HG03378 (cell line): ENCODE measurements at regions not wholly inside any gene's neighbourhood (a gene's known extent, or its start where the extent isn't known, plus 50 kb on each side); places are given as distances from the start of the nearest gene placed in this dataset.
A peak's percentile ranks its signal among the peaks of the same experiment; 100 is the strongest.

Experiments used
- ATAC-seq: cut with Tn5 transposase; IDR thresholded peaks from one replicate; pipeline ENCODE4 v1.9.1; 2021; ENCODE audit warnings: mild to moderate bottlenecking, moderate library complexity; ENCODE audit not compliant: unreplicated experiment

DNA sequence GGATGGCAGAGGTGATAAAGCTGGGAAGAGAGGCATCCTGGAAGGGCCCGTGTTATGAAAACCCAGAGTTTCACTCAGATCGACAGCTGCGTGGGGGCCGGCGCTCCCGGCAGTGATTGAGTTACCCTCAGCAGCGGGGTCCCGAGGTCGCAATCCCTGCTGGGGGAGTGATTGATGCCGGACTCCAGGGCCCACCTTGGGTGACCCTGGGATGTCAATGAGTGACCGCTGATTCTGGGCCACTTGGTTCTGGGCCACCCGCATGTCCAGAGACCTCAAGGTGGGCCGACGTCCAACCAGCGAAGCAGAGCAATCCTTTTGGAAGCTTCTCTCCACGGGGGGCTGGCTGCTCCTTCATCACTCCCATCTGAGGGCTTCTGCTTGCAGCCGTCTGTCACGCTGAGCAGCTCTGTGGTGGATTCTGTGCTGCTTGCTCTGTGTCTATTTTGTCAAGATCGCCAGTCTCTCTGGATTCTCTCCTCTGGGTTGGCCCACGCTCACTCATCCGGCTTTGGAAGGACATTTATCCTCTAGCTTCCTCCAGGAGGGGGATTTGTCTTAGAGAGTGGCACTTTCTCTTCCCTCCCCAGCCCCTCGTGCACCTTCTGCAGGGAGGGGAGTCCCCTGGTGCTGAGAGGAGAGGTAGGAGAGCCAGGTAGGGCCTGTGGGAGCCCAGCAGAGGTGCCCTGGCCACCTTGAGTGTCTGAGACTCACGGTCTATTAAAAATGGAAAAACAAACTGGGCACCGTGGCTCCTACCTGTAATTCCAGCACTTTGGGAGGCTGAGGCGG lies 110.9 kb upstream of the C1orf174 start:
- no peak for ATAC-seq

DNA sequence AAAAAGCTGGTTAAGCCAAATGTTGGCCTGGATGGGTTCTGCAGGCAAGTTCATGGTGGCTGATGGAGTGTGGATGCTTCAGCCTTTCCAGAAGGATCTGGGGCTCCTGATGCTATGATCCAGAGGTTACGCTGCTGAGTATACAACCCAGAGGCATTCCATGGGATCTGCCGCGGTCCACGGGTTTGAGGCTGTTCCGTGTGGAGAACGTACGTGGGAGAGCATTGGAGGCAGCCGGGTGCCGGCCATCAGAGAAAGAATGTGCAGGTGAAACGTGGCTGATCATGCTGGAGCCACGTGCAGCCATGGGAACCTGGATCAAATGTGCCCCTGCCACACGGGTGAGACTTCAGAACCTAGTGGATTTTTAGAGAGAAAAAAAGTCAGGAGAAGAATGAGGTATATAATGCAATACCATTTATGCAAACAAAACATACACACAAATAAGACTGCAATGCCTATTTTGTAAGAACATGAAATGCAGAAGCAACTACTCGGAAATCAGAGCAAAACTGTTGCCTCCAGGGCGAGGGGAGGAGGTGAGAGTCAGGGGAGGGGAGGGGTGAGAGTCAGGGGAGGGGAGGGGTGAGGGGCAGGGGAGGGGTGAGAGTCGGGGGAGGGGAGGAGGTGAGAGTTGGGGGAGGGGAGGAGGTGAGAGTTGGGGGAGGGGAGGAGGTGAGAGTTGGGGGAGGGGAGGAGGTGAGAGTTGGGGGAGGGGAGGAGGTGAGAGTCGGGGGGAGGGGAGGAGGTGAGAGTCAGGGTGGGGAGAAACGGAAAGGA lies 116.5 kb upstream of the C1orf174 start:
- no peak for ATAC-seq

DNA sequence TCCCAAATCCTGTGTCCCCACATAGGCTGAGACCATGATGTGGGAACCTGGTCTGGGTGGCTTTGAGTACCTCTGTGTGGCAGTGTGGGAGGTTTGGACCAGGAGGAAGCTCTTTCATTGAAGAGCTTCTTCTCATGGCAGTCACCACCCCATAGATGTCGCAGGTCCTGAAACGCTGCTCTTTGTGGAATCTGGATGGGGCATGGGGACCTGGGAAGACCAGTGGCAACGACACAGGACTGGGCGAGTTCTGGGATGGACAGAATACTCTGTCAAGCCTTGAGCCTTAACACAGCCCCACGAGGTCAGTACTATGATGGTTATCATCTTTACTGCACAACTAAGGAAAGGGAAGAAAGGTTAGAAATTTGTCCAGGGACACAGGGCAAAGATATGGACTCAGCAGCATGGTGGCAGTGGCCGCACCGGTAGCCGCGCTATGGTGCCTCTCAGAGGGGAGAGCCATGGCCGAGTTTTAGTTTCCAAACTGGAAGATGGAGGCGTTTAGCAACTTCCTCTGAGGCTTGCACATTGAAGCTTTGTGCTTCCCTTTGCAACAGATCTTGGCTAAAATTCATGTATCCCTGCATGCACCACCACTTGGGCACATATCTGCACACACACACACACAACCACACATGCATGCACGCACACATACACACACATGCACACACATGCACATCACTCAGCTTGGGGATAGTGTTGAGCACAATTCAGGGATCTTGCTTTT lies 117.7 kb upstream of the C1orf174 start:
- no peak for ATAC-seq

DNA sequence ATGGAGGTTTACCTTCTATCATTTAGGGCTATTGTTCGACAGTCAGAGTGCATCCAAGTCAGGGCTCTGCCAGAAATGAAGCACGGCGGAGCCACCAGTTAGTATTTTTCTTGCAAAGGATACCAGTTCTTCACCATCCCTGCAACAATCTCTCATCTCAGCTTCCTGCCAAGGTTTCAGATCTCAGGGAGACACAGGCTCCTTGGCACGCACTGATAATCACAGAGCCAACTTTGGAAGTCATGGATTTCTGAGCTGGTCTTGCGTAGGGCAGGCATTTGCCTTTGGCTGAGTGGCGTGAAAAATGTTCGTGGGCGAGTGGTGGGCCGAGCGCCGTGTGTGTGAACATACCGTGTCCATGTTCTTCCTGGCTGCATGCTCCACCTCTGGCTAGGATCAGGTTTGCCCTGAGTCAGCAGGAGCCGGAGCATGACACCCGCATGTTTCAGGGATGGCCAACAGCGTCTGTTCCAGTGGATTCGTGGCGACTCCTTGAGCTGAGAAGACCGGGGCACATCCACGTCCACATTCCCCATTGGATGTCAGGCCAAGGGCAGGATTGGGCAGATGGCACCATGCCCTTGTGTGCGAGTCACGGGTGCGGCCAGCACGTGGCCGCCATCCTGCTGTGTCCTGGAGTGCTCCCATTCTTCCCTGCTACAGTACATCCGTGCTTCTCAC lies 118.5 kb upstream of the C1orf174 start:
- no peak for ATAC-seq

DNA sequence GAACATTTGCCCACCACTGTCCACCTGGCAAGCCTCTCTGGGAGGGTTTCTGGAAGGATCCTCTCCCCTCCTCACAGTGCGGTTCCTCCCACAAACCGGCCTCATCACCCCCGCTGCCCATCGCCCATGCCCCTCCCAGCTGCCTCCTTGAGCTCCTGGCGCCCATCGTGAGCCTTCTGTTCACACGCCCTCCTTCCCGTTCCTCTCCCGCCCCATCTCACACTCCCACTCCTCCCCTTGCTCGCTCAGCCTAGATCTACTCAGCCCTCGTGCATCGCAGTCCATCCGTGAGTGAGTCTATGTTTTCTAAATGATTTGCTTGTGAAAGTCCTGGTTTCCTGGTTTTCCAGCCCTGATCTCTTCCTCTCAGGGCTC lies 119.1 kb upstream of the C1orf174 start:
- ATAC-seq: no peak

DNA sequence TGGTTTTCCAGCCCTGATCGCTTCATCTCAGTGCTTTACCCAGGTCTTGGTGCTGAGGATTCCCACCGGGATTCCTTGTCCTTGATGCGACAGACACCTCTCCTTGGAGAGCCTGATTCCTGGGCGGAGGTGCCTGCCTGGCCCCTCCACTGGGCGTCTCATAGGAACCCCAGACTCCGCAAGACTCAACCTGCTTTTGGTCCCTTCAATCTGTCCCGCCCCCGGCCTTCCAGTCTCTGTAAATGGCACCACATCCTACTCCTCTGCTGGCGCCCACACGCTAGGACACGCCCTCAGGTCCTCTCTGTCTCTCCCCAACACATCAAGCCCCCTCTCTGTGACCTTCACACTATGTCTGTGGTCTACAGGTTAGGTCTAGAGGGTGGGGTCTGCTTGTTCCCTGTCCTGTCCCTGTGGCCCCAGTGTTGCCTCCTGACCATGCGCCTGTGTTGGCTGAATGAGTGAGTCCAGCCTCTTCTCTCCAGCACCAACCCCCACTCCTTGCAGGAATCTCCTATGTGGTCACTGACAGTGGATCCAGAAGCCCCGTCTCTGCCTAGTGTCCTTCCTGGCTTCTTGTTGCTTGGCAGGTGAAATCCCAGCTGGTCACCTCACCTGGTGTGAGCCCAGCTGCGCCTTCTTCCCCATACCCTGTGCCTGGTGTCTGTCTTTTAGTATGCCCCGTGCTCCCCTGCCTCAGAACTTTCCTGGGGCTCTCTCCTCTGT lies 119.7 kb upstream of the C1orf174 start:
- ATAC-seq: no peak

DNA sequence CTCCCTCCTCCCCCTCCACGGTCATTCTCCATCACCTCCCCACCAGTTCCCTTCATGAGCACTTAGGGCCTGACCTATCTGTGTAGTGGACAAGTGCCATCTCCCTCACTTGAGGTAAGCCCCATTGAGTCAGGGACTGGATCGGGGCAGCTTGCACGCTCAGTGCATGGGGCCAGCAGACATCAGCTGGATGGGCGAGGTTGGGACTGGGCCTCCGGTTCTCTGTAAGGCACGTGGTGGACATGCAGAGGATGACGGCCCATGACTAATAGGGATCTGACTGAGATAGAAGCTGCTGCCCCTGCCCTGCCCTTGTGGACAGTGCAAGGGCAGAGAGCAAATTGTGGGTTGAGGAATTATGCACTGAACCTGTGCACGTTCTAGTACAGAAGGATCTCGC lies 120.4 kb upstream of the C1orf174 start:
- ATAC-seq: no peak

DNA sequence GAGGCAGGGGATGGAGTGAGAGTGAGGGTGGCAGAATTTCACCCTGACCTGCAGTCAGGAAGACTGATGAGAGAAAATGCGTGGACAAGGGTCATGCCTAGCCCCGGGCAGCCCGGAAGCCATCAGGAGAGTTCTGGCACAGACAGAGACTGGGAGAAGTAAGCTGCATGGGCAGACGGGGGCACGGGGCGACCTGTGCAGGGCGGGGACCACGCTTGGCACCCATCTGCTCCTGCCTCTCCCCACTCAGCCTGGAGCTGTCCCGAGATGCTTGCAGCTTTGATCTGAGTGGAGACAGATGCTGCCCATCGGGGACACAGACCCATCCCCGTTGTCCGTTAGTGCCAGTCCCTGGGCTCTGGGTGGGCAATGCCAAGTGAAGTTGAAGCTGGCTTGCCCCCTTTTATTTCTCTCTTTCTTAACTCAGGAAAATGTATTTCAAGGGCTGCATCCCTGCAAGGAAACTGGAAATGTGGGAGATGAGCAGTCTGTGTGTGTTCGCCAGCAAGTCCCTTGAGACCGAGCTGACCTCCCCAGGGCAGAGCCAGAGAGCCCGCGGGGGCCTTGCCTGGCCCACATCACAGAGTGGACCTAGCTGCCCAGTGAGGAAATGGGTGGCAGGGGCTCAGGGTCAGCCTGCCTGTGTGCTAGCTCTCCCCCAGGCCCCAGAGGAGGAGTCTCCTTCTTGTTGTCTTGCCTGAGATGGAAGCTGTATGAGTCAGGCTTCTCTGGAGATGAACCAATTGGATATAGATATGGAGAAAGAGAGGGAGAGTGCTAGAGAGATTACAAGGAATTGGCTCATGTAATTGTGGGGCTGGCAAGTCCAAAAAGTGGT lies 121.3 kb upstream of the C1orf174 start:
- ATAC-seq: no peak

DNA sequence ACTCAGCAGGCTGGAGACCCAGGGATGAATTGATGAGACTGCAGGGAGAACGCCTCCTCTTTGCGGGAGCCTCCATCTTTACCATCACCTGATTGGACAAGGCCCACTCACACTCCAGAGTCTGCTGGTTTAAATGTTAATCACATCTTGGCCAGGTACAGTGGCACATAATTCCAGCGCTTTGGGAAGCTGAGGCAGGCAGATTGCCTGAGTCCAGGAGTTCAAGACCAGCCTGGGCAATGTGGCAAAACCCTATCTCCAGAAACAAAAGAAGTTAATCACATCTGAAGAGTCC lies 121.8 kb upstream of the C1orf174 start:
- ATAC-seq: no peak

DNA sequence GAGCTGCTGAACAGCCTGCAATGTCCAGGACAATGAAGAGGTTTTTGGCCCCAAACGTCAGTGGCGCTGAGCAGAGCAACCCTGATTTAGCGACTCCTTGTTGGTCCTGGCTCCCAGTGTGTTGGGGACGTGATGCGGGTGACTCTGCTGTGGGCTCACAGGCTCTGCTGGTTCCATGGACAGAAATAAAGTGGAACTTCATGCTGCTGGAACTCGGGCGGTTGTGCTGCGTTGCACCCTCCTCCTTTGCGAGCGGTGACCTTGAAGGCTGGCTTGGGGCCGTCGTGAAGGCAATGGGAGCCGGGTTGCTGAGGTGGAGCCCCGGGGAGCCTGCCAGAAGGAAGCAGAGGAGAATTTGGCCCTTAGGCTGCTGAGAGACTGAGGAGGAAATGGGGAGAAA lies 122.6 kb upstream of the C1orf174 start:
- no peak for ATAC-seq

DNA sequence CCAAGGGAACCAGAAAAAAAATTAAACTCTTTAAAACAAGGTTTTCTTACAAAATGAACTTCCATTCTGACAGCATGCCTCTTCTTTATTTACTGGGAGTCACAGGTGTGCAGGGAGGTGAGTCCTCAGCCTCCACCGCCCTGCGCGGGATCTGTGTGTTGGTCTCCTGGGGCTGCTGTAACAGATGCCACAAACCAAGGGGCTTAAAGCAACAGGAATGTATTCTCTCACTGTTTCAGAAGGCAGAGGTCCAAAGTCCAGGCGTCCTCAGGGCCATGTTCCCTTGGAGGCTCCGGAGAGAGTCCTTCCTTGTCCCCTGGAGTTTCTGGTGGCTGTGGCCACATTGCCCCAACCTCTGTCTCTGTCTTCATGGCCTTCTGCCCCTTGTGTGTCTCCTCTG lies 123.6 kb upstream of the C1orf174 start:
- no peak for ATAC-seq

DNA sequence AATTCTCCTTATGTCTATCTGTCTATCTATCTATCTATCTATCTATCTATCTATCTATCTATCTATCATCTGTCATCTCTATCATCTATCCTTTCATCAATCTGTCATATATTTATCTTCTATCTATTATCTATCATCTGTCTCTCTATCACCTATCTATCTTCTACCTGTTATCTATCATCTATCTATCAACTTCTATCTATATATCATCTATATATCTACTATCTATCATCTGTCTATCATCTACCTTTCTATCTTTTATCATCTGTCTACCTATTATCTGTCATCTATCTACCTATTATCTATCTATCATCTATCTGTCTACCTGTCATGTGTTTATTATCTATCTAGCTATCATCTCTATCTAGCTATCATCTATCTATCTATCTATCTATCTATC lies 124.7 kb upstream of the C1orf174 start:
- no peak for ATAC-seq

DNA sequence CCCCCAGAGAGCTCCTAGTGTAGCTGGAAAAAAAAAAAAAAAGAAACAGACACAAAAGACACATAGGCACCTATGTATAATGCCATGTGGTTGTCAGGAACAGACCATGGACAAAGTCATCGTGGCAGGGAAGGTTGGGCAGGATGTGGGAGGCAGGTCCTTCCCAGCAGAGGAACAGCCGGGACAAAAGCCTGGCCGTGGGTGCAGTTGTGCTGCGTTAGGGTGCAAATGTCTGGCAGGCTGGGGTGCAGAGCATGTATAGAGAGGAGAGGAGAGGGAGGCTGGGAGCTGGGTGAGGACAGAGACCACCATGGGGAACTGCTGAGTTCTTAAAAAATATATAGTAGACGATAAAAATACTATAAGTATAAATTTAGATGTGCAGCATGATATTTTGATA lies 125.7 kb upstream of the C1orf174 start:
- no peak for ATAC-seq

DNA sequence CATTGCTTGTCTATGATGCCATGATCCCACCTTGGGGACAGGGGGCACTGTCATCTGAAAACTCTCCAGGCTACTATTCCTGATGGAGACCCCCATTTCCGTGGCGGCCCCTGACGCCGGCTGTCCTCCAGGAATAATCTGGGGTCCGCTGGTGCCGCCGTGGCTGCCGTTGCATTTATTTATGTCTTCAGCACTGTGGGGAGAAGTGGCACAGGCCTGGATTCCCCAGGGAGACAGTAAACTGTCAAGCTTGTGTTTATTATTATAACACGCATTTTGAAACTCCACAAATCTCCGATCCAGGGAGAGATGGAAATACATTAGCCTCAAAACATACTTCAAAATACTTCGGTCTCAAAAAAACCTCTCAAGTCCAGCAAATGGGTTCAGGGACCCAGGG lies 126.9 kb upstream of the C1orf174 start:
- ATAC-seq: no peak

DNA sequence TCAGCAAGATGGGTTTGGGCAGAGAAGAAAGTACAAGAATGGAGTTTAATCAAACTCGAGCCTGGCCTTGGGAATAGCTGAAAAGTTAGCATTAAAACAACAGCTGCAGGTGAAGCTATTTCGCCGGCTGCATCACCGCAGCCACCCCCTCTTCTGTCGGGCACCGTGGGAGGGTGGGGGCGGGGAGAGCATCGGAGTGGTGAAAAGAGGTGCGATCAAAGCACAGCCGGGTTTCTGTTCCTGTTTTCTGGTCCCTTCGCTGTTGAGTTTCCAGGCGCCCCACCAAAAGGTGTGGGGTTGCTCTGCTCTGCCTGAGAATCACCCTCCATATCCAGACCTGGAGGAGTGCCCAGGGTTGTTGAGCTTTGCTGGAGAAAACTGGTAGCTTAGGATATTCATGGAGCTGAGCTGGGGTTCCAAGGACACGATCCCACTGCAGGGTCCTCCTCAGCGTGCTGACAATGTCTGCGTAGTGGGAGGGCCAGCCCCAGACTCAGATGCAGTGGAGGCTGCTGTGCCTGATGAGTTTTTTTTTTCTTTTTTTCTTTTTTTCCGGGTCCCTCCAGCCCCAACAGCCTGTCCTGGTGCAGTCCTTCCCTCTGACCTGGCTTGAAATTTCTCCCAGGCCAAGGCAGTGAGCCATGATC lies 127.5 kb upstream of the C1orf174 start:
- ATAC-seq: peak; percentile 74

DNA sequence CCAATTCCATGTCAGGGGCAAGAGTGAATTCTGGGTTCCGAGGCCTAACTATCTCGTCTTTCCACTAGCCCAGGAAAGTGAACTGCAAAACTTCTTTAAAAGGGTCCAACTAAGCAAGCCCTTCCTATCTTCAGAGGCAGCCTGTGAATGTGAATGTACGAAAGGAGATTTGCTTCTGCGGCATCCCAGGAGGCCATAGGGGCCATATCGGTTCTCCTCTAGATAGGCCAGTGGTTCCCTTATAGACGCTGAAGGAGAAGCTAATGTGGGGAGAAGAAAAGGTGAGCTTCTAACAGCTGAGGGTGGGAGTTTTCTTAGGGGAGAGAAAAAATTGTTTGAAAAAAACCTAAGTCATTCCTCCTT lies 128.0 kb upstream of the C1orf174 start:
- ATAC-seq: no peak

DNA sequence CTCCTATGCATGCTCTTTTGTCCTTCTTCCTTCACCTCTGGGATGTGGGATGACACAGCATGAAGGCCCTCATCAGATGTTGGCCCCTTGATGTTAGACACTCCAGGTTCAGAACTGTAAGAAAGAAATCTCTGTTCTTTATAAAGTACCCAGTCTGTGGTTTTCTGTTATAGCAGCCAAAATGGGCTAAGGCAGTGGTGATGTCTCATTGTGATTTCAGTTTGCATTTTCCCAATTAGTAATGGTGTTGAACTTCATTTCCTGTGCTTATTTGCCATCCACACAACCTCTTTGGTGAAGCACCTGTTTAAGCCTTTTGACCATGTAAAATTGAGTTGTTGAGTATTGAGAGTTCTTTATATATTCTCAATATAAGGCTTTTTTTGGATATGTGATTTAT lies 129.3 kb upstream of the C1orf174 start:
- no peak for ATAC-seq

DNA sequence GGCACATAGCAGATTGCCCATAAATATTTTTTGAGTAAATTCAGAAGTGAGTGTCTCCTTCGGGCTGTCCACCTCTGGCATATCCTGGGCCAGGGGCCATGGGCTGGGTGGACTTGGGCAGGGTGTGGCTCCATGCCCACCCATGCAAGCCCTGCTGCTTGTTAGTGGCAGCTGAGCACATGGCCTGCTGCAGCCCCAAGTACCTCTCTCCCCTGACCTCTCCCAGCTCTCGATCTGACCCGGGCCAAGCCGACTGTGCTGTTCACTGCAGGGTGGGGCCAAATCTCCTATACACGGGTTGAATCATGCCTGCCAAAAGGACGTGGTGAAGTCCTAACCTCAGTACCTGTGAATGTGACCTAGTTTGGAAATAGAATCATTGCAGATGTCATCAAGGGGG lies 132.5 kb upstream of the C1orf174 start:
- no peak for ATAC-seq

DNA sequence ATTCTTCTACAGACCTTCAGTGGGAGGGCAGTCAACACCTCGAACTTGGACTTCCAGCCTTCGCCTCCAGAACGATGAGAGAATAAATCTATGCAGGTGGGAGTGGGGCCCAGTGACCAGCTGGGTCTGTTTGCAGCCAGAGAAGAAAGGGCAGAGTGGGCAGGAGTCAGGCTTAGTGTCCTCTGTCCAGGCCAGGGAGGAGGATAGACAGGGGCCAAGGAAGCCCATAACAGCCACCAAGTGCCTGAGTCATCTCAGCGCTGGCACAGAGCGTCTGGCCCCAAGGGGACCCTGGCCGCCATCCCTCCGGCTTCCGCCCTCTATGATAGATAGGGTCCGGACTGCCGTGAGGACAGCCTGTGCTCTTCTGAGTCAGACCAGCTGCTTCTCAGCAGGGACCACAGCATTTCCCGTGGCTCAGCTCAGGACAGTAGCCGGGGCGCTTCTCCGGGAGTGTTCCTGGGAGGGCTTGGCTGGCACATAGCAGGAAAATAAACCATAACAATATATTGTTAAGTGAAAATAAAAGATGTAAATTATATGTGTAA lies 133.1 kb upstream of the C1orf174 start:
- ATAC-seq: no peak
